ENCODE measurements at regions not wholly inside any gene's neighbourhood (a gene's known extent, or its start where the extent isn't known, plus 50 kb on each side); places are given as distances from the start of the nearest gene placed in this dataset.

- no peak for DNase-seq
- ATAC-seq: no peak
- Histone ChIP-seq H3K27ac (no peak overlapping the region), H3K4me1 (no peaks in the 10 kb centered on the region), H3K9me3 (no peaks in the 10 kb centered on the region), H3K4me3 (no peak overlapping the region), H3K36me3 (no peaks in the 10 kb centered on the region), H3K27me3 (no peaks in the 10 kb centered on the region)
- no peak for TF ChIP-seq CTCF (IDR thresholded peaks at IDR 0.05)
- intact Hi-C loops (cut with DNase I): no loop called here
Observed at GRCh38 chr1:214850432-214851050, 232.0 kb upstream of the KCNK2 start.

GRCh38 chr1:214853340-214853739, 229.2 kb upstream of the KCNK2 start:
- intact Hi-C loops (cut with DNase I): no loop called here
- TF ChIP-seq CTCF (IDR thresholded peaks at IDR 0.05): no peak
- H3K4me1 ChIP-seq: no peaks in the 10 kb centered on the region
- no peaks in the 10 kb centered on the region for H3K36me3 ChIP-seq
- no peak overlapping the region for H3K4me3 ChIP-seq
- H3K27ac ChIP-seq: no peak overlapping the region
- no peaks in the 10 kb centered on the region for H3K9me3 ChIP-seq
- H3K27me3 ChIP-seq: no peaks in the 10 kb centered on the region
- DNase-seq (no peak), ATAC-seq (no peak)

GRCh38 chr1:214854126-214854875, 228.2 kb upstream of the KCNK2 start:
- H3K4me1 ChIP-seq: no peaks in the 10 kb centered on the region
- DNase-seq (no peak), ATAC-seq (no peak)
- intact Hi-C loops (cut with DNase I): no loop called here
- H3K36me3 ChIP-seq: no peaks in the 10 kb centered on the region
- no peaks in the 10 kb centered on the region for H3K9me3 ChIP-seq
- H3K4me3 ChIP-seq: no peak overlapping the region
- no peak for TF ChIP-seq CTCF (IDR thresholded peaks at IDR 0.05)
- no peaks in the 10 kb centered on the region for H3K27me3 ChIP-seq
- no peak overlapping the region for H3K27ac ChIP-seq

- no peaks in the 10 kb centered on the region for H3K9me3 ChIP-seq
- no peak for TF ChIP-seq CTCF (IDR thresholded peaks at IDR 0.05)
- no peak overlapping the region for H3K4me3 ChIP-seq
- H3K27me3 ChIP-seq: no peaks in the 10 kb centered on the region
- intact Hi-C loops (cut with DNase I): no loop called here
- ATAC-seq: no peak
- no peaks in the 10 kb centered on the region for H3K4me1 ChIP-seq
- no peak overlapping the region for H3K27ac ChIP-seq
- DNase-seq: no peak
- no peaks in the 10 kb centered on the region for H3K36me3 ChIP-seq
Observed at GRCh38 chr1:214856843-214857242, 225.7 kb upstream of the KCNK2 start.

GRCh38 chr1:214857716-214858115, 224.8 kb upstream of the KCNK2 start:
- no peaks in the 10 kb centered on the region for H3K27me3 ChIP-seq
- intact Hi-C loops (cut with DNase I): no loop called here
- no peak overlapping the region for H3K27ac ChIP-seq
- no peak overlapping the region for H3K4me3 ChIP-seq
- DNase-seq: no peak
- no peaks in the 10 kb centered on the region for H3K4me1 ChIP-seq
- H3K9me3 ChIP-seq: no peaks in the 10 kb centered on the region
- ATAC-seq: no peak
- TF ChIP-seq CTCF (IDR thresholded peaks at IDR 0.05): no peak
- no peaks in the 10 kb centered on the region for H3K36me3 ChIP-seq

Data from upper lobe of right lung (tissue), 1 donor.